SK-N-SH treated with all-trans-retinoic acid at 6 μM for 48 hours (cell line): ENCODE measurements at regions not wholly inside any gene's neighbourhood (a gene's known extent, or its start where the extent isn't known, plus 50 kb on each side); places are given as distances from the start of the nearest gene placed in this dataset.

Experiments
- ATAC-seq: fragments of 200-7000 bp; cut with Tn5 transposase; 3 replicates; pipeline ENCODE4 v1.9.1; 2020; ENCODE audit warnings: mild to moderate bottlenecking, moderate library complexity
- ARNTL ChIP-seq: fragments of 450-650 bp; formaldehyde crosslinking; IDR thresholded peaks from 2 replicates; pipeline ENCODE4 v1.5.0; 2020; ENCODE audit warnings: low read depth, mild to moderate bottlenecking, moderate library complexity, borderline replicate concordance
- BACH2 ChIP-seq: fragments of 250-450 bp; sonication (Bioruptor Pico); IDR thresholded peaks from 2 replicates; pipeline ENCODE4 v1.9.0; 2021; ENCODE audit warnings: mild to moderate bottlenecking, borderline replicate concordance
- ESRRG ChIP-seq: fragments of 250-450 bp; sonication (Bioruptor Pico); IDR thresholded peaks from 2 replicates; pipeline ENCODE4 v1.6.1; 2021; ENCODE audit warnings: mild to moderate bottlenecking
- GLIS3 ChIP-seq: fragments of 250-450 bp; sonication (Bioruptor Pico); IDR thresholded peaks from 2 replicates; pipeline ENCODE4 v1.5.0; 2020; ENCODE audit warnings: mild to moderate bottlenecking, moderate library complexity
- ISL1 ChIP-seq: fragments of 250-450 bp; sonication (Bioruptor Pico); IDR thresholded peaks from 2 replicates; pipeline ENCODE4 v2.1.2; 2022; ENCODE audit warnings: mild to moderate bottlenecking, moderate library complexity
- OSR1 ChIP-seq: fragments of 250-450 bp; sonication (Bioruptor Pico); IDR thresholded peaks from 2 replicates; pipeline ENCODE4 v1.8.0; 2022; ENCODE audit warnings: moderate library complexity, mild to moderate bottlenecking, inconsistent platforms
- PPARA ChIP-seq: fragments of 250-450 bp; sonication (Bioruptor Pico); IDR thresholded peaks from 2 replicates; pipeline ENCODE4 v1.5.0; 2020; ENCODE audit warnings: mild to moderate bottlenecking, borderline replicate concordance
- RARB ChIP-seq: fragments of 250-450 bp; sonication (Bioruptor Pico); IDR thresholded peaks from 2 replicates; pipeline ENCODE4 v1.8.0; 2021; ENCODE audit warnings: mild to moderate bottlenecking, moderate library complexity
- SNAI2 ChIP-seq: fragments of 250-450 bp; sonication (Bioruptor Pico); IDR thresholded peaks from 2 replicates; pipeline ENCODE4 v1.5.0; 2020; ENCODE audit warnings: mild to moderate bottlenecking, moderate library complexity
- TCF4 ChIP-seq: fragments of 250-450 bp; sonication (Bioruptor Pico); IDR thresholded peaks from 2 replicates; pipeline ENCODE4 v1.8.0; 2021; ENCODE audit warnings: mild to moderate bottlenecking, moderate library complexity, borderline replicate concordance
- TOX ChIP-seq: fragments of 250-450 bp; sonication (Bioruptor Pico); IDR thresholded peaks from 2 replicates; pipeline ENCODE4 v1.8.0; 2021; ENCODE audit warnings: mild to moderate bottlenecking, moderate library complexity, borderline replicate concordance
- ZC3H10 ChIP-seq: fragments of 250-450 bp; sonication (Bioruptor Pico); IDR thresholded peaks from 2 replicates; pipeline ENCODE4 v1.5.1; 2021; ENCODE audit warnings: mild to moderate bottlenecking, moderate library complexity
- ZFP3 ChIP-seq: fragments of 250-450 bp; sonication (Bioruptor Pico); IDR thresholded peaks from 2 replicates; pipeline ENCODE4 v1.5.0; 2020; ENCODE audit warnings: mild to moderate bottlenecking, moderate library complexity
- ZFP30 ChIP-seq: fragments of 450-650 bp; formaldehyde crosslinking; IDR thresholded peaks from 2 replicates; pipeline ENCODE4 v1.5.0; 2022; ENCODE audit warnings: mild to moderate bottlenecking, moderate library complexity
- ZNF565 ChIP-seq: fragments of 450-650 bp; formaldehyde crosslinking; conservative IDR thresholded peaks from 2 replicates; pipeline ENCODE4 v1.5.0; 2020; ENCODE audit warnings: low read depth, mild to moderate bottlenecking, moderate library complexity
- ZNF70 ChIP-seq: fragments of 450-650 bp; formaldehyde crosslinking; IDR thresholded peaks from 2 replicates; pipeline ENCODE4 v1.5.0; 2020; ENCODE audit warnings: mild to moderate bottlenecking, moderate library complexity
- ZNF8 ChIP-seq: fragments of 450-650 bp; formaldehyde crosslinking; IDR thresholded peaks from 2 replicates; pipeline ENCODE4 v1.5.0; 2020; ENCODE audit warnings: mild to moderate bottlenecking, moderate library complexity
- TF ChIP-seq, protein P1 (sequence below): fragments of 250-450 bp; sonication (Bioruptor Pico); IDR thresholded peaks from 2 replicates; pipeline ENCODE4 v1.5.0; 2020; ENCODE audit warnings: mild to moderate bottlenecking, moderate library complexity
- TF ChIP-seq, protein P2 (sequence below): fragments of 250-450 bp; sonication (Bioruptor Pico); IDR thresholded peaks from 2 replicates; pipeline ENCODE4 v1.8.0; 2021; ENCODE audit warnings: low read depth, mild to moderate bottlenecking, moderate library complexity, borderline replicate concordance
- TF ChIP-seq, protein P3 (sequence below): fragments of 250-450 bp; sonication (Bioruptor Pico); IDR thresholded peaks from 2 replicates; pipeline ENCODE4 v1.5.1; 2020; ENCODE audit warnings: low read depth, mild to moderate bottlenecking, moderate library complexity
- TF ChIP-seq, protein P4 (sequence below): fragments of 250-450 bp; sonication (Bioruptor Pico); IDR thresholded peaks from 2 replicates; pipeline ENCODE4 v1.5.1; 2021; ENCODE audit warnings: mild to moderate bottlenecking, moderate library complexity

DNA sequence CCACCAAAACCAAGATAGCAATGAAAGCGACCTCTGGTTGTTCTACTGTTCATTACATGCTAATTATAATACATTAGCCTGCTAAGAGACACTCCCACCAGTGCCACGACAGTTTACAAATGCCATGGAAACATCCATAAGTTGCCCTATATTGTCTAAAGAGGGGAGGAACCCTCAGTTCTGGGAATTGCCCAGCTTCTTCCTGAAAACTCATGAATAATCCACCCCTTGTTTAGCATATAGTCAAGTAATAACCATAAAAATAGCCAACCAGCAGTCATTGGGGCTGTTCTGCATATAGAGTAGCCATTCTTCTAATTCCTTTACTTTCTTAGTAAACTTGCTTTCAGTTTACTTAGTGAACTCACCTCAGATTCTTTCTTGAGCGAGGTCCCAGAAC is 189.8 kb upstream of the SOX11 start:
- no peak for ATAC-seq
- no peak for TF ChIP-seq PPARA (CRISPR knock-in tag)
- TF ChIP-seq ARNTL (CRISPR knock-in tag), result no peak
- TF ChIP-seq ZFP30, result no peak
- TF ChIP-seq BACH2 (CRISPR knock-in tag), result no peak
- no peak for TF ChIP-seq ESRRG
- TF ChIP-seq TCF4, result no peak
- TF ChIP-seq ZNF70 (CRISPR knock-in tag), result no peak
- TF ChIP-seq, protein P1, sequence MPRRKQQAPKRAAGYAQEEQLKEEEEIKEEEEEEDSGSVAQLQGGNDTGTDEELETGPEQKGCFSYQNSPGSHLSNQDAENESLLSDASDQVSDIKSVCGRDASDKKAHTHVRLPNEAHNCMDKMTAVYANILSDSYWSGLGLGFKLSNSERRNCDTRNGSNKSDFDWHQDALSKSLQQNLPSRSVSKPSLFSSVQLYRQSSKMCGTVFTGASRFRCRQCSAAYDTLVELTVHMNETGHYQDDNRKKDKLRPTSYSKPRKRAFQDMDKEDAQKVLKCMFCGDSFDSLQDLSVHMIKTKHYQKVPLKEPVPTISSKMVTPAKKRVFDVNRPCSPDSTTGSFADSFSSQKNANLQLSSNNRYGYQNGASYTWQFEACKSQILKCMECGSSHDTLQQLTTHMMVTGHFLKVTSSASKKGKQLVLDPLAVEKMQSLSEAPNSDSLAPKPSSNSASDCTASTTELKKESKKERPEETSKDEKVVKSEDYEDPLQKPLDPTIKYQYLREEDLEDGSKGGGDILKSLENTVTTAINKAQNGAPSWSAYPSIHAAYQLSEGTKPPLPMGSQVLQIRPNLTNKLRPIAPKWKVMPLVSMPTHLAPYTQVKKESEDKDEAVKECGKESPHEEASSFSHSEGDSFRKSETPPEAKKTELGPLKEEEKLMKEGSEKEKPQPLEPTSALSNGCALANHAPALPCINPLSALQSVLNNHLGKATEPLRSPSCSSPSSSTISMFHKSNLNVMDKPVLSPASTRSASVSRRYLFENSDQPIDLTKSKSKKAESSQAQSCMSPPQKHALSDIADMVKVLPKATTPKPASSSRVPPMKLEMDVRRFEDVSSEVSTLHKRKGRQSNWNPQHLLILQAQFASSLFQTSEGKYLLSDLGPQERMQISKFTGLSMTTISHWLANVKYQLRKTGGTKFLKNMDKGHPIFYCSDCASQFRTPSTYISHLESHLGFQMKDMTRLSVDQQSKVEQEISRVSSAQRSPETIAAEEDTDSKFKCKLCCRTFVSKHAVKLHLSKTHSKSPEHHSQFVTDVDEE (CRISPR knock-in tag), result no peak
- no peak for TF ChIP-seq ZFP3 (CRISPR knock-in tag)
- TF ChIP-seq, protein P2, sequence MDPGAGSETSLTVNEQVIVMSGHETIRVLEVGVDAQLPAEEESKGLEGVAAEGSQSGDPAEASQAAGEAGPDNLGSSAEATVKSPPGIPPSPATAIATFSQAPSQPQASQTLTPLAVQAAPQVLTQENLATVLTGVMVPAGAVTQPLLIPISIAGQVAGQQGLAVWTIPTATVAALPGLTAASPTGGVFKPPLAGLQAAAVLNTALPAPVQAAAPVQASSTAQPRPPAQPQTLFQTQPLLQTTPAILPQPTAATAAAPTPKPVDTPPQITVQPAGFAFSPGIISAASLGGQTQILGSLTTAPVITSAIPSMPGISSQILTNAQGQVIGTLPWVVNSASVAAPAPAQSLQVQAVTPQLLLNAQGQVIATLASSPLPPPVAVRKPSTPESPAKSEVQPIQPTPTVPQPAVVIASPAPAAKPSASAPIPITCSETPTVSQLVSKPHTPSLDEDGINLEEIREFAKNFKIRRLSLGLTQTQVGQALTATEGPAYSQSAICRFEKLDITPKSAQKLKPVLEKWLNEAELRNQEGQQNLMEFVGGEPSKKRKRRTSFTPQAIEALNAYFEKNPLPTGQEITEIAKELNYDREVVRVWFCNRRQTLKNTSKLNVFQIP (CRISPR knock-in tag), result no peak
- no peak for TF ChIP-seq RARB (CRISPR knock-in tag)
- TF ChIP-seq OSR1 (CRISPR knock-in tag), result no peak

DNA sequence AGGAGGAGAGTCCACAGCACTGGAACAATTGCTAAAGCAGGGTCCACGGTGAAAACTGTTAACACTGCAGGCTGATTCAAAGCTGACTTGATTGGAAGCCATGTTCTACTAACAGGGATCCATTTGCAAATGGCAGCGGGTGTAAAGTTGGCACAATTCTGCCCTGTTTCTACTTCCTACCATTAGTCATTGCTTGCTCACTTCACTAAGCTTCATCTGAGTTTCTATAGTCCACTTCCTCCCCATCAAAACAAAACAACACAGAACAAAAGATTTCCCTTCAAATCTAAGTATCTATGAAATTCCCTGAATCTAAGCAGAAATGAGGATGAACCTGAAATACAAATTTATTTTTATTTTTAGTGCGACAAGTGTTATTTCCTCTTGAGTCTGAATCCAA is 187.4 kb upstream of the SOX11 start:
- TF ChIP-seq OSR1 (CRISPR knock-in tag) (no peak), ARNTL (CRISPR knock-in tag) (no peak), SNAI2 (CRISPR knock-in tag) (no peak), ISL1 (CRISPR knock-in tag) (no peak), ZNF565 (CRISPR knock-in tag) (no peak), TOX (CRISPR knock-in tag) (no peak), GLIS3 (no peak), ZNF8 (CRISPR knock-in tag) (no peak), PPARA (CRISPR knock-in tag) (no peak), ZNF70 (CRISPR knock-in tag) (no peak), TCF4 (no peak), ZFP30 (no peak), RARB (CRISPR knock-in tag) (no peak), ESRRG (no peak), BACH2 (CRISPR knock-in tag) (no peak), ZC3H10 (CRISPR knock-in tag) (no peak)
- TF ChIP-seq, protein P3, sequence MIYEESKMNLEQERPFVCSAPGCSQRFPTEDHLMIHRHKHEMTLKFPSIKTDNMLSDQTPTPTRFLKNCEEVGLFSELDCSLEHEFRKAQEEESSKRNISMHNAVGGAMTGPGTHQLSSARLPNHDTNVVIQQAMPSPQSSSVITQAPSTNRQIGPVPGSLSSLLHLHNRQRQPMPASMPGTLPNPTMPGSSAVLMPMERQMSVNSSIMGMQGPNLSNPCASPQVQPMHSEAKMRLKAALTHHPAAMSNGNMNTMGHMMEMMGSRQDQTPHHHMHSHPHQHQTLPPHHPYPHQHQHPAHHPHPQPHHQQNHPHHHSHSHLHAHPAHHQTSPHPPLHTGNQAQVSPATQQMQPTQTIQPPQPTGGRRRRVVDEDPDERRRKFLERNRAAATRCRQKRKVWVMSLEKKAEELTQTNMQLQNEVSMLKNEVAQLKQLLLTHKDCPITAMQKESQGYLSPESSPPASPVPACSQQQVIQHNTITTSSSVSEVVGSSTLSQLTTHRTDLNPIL (CRISPR knock-in tag), result no peak
- TF ChIP-seq, protein P2 (CRISPR knock-in tag), result no peak
- TF ChIP-seq, protein P4, sequence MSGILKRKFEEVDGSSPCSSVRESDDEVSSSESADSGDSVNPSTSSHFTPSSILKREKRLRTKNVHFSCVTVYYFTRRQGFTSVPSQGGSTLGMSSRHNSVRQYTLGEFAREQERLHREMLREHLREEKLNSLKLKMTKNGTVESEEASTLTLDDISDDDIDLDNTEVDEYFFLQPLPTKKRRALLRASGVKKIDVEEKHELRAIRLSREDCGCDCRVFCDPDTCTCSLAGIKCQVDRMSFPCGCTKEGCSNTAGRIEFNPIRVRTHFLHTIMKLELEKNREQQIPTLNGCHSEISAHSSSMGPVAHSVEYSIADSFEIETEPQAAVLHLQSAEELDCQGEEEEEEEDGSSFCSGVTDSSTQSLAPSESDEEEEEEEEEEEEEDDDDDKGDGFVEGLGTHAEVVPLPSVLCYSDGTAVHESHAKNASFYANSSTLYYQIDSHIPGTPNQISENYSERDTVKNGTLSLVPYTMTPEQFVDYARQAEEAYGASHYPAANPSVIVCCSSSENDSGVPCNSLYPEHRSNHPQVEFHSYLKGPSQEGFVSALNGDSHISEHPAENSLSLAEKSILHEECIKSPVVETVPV (CRISPR knock-in tag), result no peak
- TF ChIP-seq, protein P1 (CRISPR knock-in tag), result no peak
- TF ChIP-seq, all 23 proteins: peak for 0
- no peak for ATAC-seq
